HEK293T (cell line): ENCODE measurements at regions not wholly inside any gene's neighbourhood (a gene's known extent, or its start where the extent isn't known, plus 50 kb on each side); places are given as distances from the start of the nearest gene placed in this dataset.

Experiments used
- CTCF ChIA-PET: fragments of 350-600 bp; formaldehyde crosslinking; extraction: SDS; loops from one replicate; lab custom pipeline; 2021; ENCODE audit warnings: antibody characterized with exemption, inconsistent platforms; lab: Yijun Ruan, JAX
- POLR2A ChIA-PET: fragments of 350-600 bp; formaldehyde crosslinking; extraction: SDS; loops from one replicate; lab custom pipeline; 2020; ENCODE audit warnings: antibody characterized with exemption, inconsistent platforms; lab: Yijun Ruan, JAX
- DNase-seq: peaks from one replicate; pipeline ENCODE4 v3.0.0; 2012; ENCODE audit warnings: mixed read lengths; ENCODE audit errors: extremely low spot score
- ARNT ChIP-seq: fragments of 450-650 bp; IDR thresholded peaks from 2 replicates; pipeline ENCODE4 v1.6.1; 2017; ENCODE audit warnings: mild to moderate bottlenecking
- BHLHE40 ChIP-seq: fragments of 450-650 bp; IDR thresholded peaks from 2 replicates; pipeline ENCODE4 v1.6.1; 2016; ENCODE audit warnings: mild to moderate bottlenecking, moderate library complexity, borderline replicate concordance
- CTBP1 ChIP-seq: fragments of 450-650 bp; IDR thresholded peaks from 2 replicates; pipeline ENCODE4 v1.6.1; 2016; ENCODE audit warnings: borderline replicate concordance
- ELF4 ChIP-seq: fragments of 450-650 bp; IDR thresholded peaks from 2 replicates; pipeline ENCODE4 v1.6.1; 2017; ENCODE audit warnings: antibody characterized with exemption
- FOXA1 ChIP-seq: fragments of 450-650 bp; IDR thresholded peaks from 2 replicates; pipeline ENCODE4 v1.6.1; 2016; ENCODE audit warnings: mild to moderate bottlenecking
- FOXK2 ChIP-seq: fragments of 450-650 bp; IDR thresholded peaks from 2 replicates; pipeline ENCODE4 v1.6.1; 2016; ENCODE audit warnings: mild to moderate bottlenecking
- FOXM1 ChIP-seq: fragments of 450-650 bp; IDR thresholded peaks from 2 replicates; pipeline ENCODE4 v1.6.1; 2017; ENCODE audit warnings: mild to moderate bottlenecking, borderline replicate concordance
- HDGF ChIP-seq: fragments of 450-650 bp; IDR thresholded peaks from 2 replicates; pipeline ENCODE4 v1.6.1; 2017; ENCODE audit warnings: antibody characterized with exemption, borderline replicate concordance
- L3MBTL2 ChIP-seq: fragments of 450-650 bp; conservative IDR thresholded peaks from 2 replicates; pipeline ENCODE4 v1.6.1; 2016; ENCODE audit warnings: mild to moderate bottlenecking
- LEF1 ChIP-seq: fragments of 450-650 bp; IDR thresholded peaks from 2 replicates; pipeline ENCODE4 v1.6.1; 2017; ENCODE audit warnings: mild to moderate bottlenecking, borderline replicate concordance
- NFRKB ChIP-seq: fragments of 450-650 bp; IDR thresholded peaks from 2 replicates; pipeline ENCODE4 v1.6.1; 2016; ENCODE audit warnings: mild to moderate bottlenecking, moderate library complexity
- PKNOX1 ChIP-seq: fragments of 450-650 bp; IDR thresholded peaks from 2 replicates; pipeline ENCODE4 v1.6.1; 2016
- SP1 ChIP-seq: fragments of 450-650 bp; IDR thresholded peaks from 2 replicates; pipeline ENCODE4 v1.6.1; 2017
- SUZ12 ChIP-seq: fragments of 450-650 bp; IDR thresholded peaks from 2 replicates; pipeline ENCODE4 v1.6.1; 2016; ENCODE audit warnings: mild to moderate bottlenecking
- TARDBP ChIP-seq: fragments of 450-650 bp; IDR thresholded peaks from 2 replicates; pipeline ENCODE4 v1.6.1; 2016
- ZNF384 ChIP-seq: fragments of 450-650 bp; IDR thresholded peaks from 2 replicates; pipeline ENCODE4 v1.6.1; 2016

DNA sequence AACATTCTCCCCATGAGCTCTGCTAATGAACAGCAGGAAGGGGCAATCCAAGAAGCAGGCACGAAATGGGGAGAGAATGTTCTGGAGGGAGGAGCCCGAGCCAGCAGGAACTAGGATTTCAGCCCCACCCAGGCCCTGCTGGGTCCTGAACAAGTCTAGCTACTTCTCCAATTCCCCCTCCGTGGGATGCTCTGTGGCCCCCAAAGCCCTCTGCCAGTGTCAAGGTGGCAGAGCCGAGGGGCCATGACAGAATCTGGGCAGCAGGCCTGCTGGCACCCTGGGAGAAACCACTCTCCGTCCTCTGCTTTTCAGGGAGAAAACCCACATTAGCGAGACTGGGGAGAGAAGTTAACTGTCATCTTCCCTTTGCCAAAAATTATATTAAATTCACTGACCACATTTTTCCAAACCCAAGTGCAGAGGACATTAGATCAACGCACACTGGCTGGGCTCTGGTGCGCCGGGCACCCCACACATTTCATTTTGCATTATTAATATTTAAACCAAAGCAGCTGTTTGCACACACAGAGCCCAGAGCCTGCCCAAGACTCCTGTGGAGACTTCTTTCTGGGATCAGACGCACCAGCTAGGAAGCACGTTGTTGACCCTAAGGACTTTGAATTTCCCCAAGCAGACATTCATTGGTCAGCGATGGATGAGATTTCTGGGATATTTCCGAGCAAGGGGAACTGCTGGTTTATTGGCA, 80.2 kb upstream of the PKDCC start:
- no peak for TF ChIP-seq FOXA1
- TF ChIP-seq CTBP1 = no peak
- TF ChIP-seq FOXK2 = no peak
- no peak for TF ChIP-seq FOXM1
- no peak for TF ChIP-seq ZNF384
- TF ChIP-seq SUZ12 = no peak
- TF ChIP-seq SP1 = no peak
- no peak for TF ChIP-seq HDGF
- TF ChIP-seq ELF4 = no peak
- no peak for TF ChIP-seq PKNOX1
- TF ChIP-seq NFRKB = no peak
- no peak for TF ChIP-seq LEF1
- POLR2A ChIA-PET = no interaction called here
- no peak for DNase-seq
- CTCF ChIA-PET = no interaction called here

GRCh38 chr2:41968182-41968578, 79.6 kb upstream of the PKDCC start:
- ChIA-PET CTCF (no interaction called here), POLR2A (no interaction called here)
- TF ChIP-seq HDGF = no peak
- TF ChIP-seq PKNOX1 = no peak
- TF ChIP-seq LEF1 = no peak
- no peak for TF ChIP-seq ARNT
- no peak for TF ChIP-seq FOXK2
- TF ChIP-seq NFRKB = no peak
- TF ChIP-seq SUZ12 = no peak
- no peak for TF ChIP-seq L3MBTL2
- TF ChIP-seq SP1 = no peak
- no peak for TF ChIP-seq FOXM1
- no peak for TF ChIP-seq FOXA1
- TF ChIP-seq CTBP1 = no peak
- TF ChIP-seq ZNF384 = no peak
- no peak for TF ChIP-seq TARDBP
- TF ChIP-seq BHLHE40 = no peak
- TF ChIP-seq ELF4 = no peak
- DNase-seq = no peak

DNA sequence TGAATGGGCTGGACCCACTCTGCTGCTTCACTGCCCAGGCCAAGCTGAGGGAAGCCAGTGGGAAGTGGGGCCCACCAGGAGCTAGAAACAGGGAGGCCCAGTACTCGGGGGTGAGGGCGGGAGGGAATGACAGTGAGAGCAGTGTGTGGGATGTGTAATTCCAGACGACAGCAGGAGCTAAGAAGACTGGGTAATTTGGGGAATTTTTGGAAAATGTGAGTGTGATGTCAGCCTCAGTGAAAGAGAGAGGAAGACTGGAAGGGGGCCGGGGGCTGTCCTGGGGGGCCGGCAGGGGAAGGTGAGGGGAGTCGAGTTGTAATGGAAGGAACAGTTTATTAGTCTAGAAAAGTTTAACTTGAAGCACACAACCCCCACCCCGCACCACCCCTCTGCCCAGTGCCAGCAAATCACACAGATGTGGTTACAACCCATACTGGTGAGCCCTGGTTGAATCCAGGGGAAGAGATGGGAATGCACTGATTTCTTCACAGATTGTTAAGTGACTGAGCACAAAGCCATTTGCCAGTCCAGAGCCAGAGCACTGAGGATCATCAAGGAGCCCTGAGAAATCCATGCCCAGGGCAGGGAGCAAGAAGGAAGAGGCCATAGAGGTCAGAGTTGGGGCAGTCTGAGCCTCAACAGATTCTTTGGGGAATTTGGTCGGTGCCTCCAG, 76.7 kb upstream of the PKDCC start:
- ChIA-PET POLR2A (no interaction called here), CTCF (no interaction called here)
- TF ChIP-seq L3MBTL2 (no peak), LEF1 (no peak), BHLHE40 (no peak), ARNT (no peak), HDGF (no peak), TARDBP (no peak), FOXK2 (no peak), SUZ12 (no peak)
- DNase-seq = no peak

DNA sequence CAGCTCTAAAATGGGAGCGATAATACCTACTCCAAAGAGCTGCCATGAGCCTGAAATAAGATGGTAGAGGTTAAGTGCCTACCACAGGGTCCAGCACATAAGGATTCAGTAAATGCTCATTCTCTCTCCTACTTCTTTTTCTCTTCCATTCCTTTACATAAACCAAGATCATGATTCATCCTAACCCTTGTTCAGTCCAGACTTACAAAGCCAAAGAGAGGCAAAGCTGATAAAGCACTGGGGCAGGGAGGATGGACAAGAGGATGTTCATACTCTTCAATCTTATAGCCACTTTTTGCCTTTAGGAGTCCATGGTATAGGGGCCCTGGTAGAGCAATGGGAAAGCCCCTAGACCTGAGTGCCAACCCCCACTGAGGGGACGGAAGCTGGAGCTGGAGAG, 75.6 kb upstream of the PKDCC start:
- ChIA-PET CTCF (no interaction called here), POLR2A (no interaction called here)
- DNase-seq = no peak
- TF ChIP-seq SP1 = no peak
- TF ChIP-seq ARNT = no peak
- TF ChIP-seq PKNOX1 = no peak
- TF ChIP-seq TARDBP = no peak
- TF ChIP-seq FOXM1 = no peak
- no peak for TF ChIP-seq L3MBTL2
- TF ChIP-seq ELF4 = no peak
- no peak for TF ChIP-seq ZNF384
- no peak for TF ChIP-seq CTBP1
- TF ChIP-seq LEF1 = no peak
- TF ChIP-seq FOXK2 = no peak
- TF ChIP-seq SUZ12 = no peak
- no peak for TF ChIP-seq FOXA1
- TF ChIP-seq HDGF = no peak
- TF ChIP-seq BHLHE40 = no peak

DNA sequence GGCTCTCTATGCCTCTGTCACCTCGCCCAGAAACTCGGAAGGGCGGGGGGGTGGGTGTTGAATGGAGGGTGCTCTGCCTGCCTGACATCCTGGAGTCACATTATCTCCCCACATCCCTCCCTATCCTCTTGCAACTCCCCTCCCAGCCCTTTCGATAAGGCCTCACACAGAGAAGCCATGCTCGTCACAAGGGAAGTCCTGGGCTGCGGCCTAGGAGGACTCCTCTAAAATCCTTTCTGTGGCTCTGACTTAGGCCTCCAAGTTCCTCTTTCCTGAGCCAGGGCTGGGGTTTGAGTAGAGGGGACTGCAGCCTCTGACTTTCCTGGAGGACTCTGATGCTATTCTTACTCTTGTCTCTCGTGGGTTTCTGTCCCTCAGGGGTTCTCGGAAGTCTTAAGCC, 75.0 kb upstream of the PKDCC start:
- no peak for DNase-seq
- CTCF ChIA-PET = no interaction called here
- POLR2A ChIA-PET = no interaction called here
- TF ChIP-seq TARDBP (no peak), ELF4 (no peak), BHLHE40 (no peak), PKNOX1 (no peak), HDGF (no peak), SP1 (no peak), LEF1 (no peak), FOXM1 (no peak), NFRKB (no peak), SUZ12 (no peak), FOXK2 (no peak), FOXA1 (no peak), CTBP1 (no peak), ARNT (no peak), L3MBTL2 (no peak), ZNF384 (no peak)
